GM13976 (cell line): ENCODE measurements at regions not wholly inside any gene's neighbourhood (a gene's known extent, or its start where the extent isn't known, plus 50 kb on each side); places are given as distances from the start of the nearest gene placed in this dataset.

Experiments
- DNase-seq: peaks from one replicate; pipeline ENCODE4 v3.0.0; 2012; ENCODE audit warnings: low spot score
- CTCF ChIP-seq: IDR thresholded peaks from 2 replicates; pipeline ENCODE4 v1.5.1; 2012; ENCODE audit warnings: borderline replicate concordance, mild to moderate bottlenecking; ENCODE audit not compliant: insufficient read depth; ENCODE audit errors: extremely low read depth, missing control alignments, control extremely low read depth
- in situ Hi-C: fragments of 300-500 bp; cut with MboI; formaldehyde crosslinking; loops from one replicate; pipeline ENCODE4 v1.12.0; 2022; ENCODE audit warnings: low sequenced_read_pairs, mixed read lengths, inconsistent platforms; ENCODE audit not compliant: unreplicated experiment

DNA sequence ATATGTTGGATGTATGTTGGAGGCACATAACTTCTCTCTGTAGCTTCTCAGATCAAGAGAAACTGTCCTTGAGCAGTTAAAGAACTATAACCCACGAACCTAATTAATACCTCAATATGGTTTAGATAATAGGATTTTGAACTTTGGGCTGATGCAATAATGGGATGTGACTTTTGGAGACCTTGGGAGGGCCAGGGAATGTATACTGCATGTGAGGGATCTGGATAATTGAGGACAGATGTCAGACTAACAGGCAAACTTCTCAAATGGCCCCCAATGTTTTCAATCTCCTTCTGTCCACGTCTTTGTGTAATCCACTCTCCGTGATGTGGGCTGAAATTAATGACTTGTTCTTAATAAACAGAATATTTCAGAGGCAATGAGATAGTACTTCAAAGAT, 202.2 kb upstream of the FAT4 start:
- no peak for DNase-seq
- TF ChIP-seq CTCF = no peak
- in situ Hi-C loops = no loop called here

- TF ChIP-seq CTCF = no peak
- DNase-seq = no peak
- in situ Hi-C loops = no loop called here
These were observed 203.4 kb upstream of the FAT4 start for GRCh38 chr4:125111323-125111722.

GRCh38 chr4:125105561-125105960, 209.2 kb upstream of the FAT4 start:
- no peak for TF ChIP-seq CTCF
- no peak for DNase-seq
- in situ Hi-C loops = no loop called here

DNA sequence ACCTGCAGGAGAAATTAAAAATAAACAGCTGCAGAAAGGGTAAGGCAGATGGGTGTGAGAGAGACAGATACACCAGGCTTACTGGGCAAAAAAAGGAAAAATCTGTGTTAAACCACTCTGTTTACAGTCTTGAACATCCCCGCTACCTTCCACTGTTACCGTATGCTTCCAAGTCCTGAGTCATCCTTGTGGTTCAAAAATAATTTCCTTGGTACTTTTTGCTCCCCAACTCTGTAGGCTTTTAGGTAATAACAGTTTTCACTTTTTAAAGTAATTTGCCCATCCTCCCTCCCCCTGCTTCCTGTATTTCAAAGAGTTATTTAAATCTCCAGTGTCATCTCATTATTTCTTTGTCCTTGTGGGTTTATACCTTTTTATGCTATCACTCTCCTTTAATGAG, 210.1 kb upstream of the FAT4 start:
- no peak for DNase-seq
- TF ChIP-seq CTCF = no peak
- in situ Hi-C loops = no loop called here

DNA sequence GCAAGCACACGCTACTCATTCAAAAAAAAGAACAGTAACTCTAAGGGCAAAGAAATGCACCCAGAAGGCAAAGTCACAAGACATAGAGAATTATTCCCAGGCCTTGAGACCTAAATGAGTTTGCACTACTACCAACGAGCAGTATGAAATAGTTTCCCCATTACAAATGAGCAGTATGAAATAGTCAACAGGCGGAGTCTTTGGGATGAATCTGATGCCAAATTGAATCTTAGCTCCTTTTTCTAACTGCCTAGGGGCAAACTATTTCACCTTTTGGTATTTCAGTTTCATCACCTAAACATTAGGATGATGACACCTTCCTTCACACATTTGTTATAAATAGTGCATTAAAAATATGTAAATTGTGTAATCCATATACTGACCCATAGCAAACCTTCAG, 213.0 kb upstream of the FAT4 start:
- in situ Hi-C loops = no loop called here
- TF ChIP-seq CTCF = no peak

GRCh38 chr4:125097729-125098128, 217.0 kb upstream of the FAT4 start:
- in situ Hi-C loops = no loop called here
- no peak for TF ChIP-seq CTCF
- DNase-seq = no peak

More for the DNA sequence above, 213.0 kb upstream of the FAT4 start:
- DNase-seq = no peak

DNA sequence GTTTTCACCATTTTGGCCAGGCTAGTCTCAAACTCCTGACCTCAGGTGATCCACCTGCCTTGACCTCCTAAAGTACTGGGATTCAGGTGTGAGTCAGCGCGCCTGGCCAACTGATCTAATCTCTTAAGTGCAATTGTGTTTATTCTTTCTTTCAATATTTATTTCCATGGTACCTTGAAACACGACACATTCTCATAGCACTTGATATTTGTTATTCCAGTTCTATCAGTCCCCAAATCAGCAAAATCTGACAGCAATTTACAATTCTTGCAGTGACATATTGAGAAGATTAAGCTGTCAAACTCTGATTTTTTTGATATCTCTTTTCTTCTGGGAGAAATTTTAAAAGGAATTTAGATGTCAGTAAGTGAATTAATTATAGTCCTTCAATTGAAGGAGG, 218.1 kb upstream of the FAT4 start:
- TF ChIP-seq CTCF = no peak
- in situ Hi-C loops = no loop called here
- DNase-seq = no peak
